ENCODE measurements at regions not wholly inside any gene's neighbourhood (a gene's known extent, or its start where the extent isn't known, plus 50 kb on each side); places are given as distances from the start of the nearest gene placed in this dataset.
A peak's percentile ranks its signal among the peaks of the same experiment; 100 is the strongest.

GRCh38 chr1:219773775-219774174 lies 154.6 kb downstream of the SLC30A10 start:
- TF ChIP-seq CTCF (conservative IDR thresholded peaks at IDR 0.05; ENCODE audit: low read depth, low read length), result no peak
- no peak overlapping the region for H3K4me3 ChIP-seq (ENCODE audit: low read depth, low read length)
- DNase-seq (ENCODE audit: low read depth), result no peak

- no peak for DNase-seq (ENCODE audit: low read depth)
- no peak overlapping the region for H3K4me3 ChIP-seq (ENCODE audit: low read depth, low read length)
- no peak for TF ChIP-seq CTCF (conservative IDR thresholded peaks at IDR 0.05; ENCODE audit: low read depth, low read length)
Measured at GRCh38 chr1:219773110-219773509, 155.2 kb downstream of the SLC30A10 start.

GRCh38 chr1:219772265-219773036 lies 155.9 kb downstream of the SLC30A10 start:
- TF ChIP-seq CTCF (conservative IDR thresholded peaks at IDR 0.05; ENCODE audit: low read depth, low read length), result no peak
- H3K4me3 ChIP-seq (ENCODE audit: low read depth, low read length), result no peak overlapping the region
- no peak for DNase-seq (ENCODE audit: low read depth)

- H3K4me3 ChIP-seq (ENCODE audit: low read depth, low read length), result no peak overlapping the region
- DNase-seq (ENCODE audit: low read depth), result peak; percentile 98
- TF ChIP-seq CTCF (conservative IDR thresholded peaks at IDR 0.05; ENCODE audit: low read depth, low read length), result no peak
Measured at GRCh38 chr1:219771080-219771479, 157.3 kb downstream of the SLC30A10 start.

- no peak for DNase-seq (ENCODE audit: low read depth)
- no peak overlapping the region for H3K4me3 ChIP-seq (ENCODE audit: low read depth, low read length)
- TF ChIP-seq CTCF (conservative IDR thresholded peaks at IDR 0.05; ENCODE audit: low read depth, low read length), result no peak
Measured at GRCh38 chr1:219763321-219763720, 150.4 kb upstream of the ZC3H11B start.

- no peak for DNase-seq (ENCODE audit: low read depth)
- no peak overlapping the region for H3K4me3 ChIP-seq (ENCODE audit: low read depth, low read length)
- TF ChIP-seq CTCF (conservative IDR thresholded peaks at IDR 0.05; ENCODE audit: low read depth, low read length), result no peak
Measured at GRCh38 chr1:219761208-219761860, 148.4 kb upstream of the ZC3H11B start.

- no peak overlapping the region for H3K4me3 ChIP-seq (ENCODE audit: low read depth, low read length)
- no peak for TF ChIP-seq CTCF (conservative IDR thresholded peaks at IDR 0.05; ENCODE audit: low read depth, low read length)
- DNase-seq (ENCODE audit: low read depth), result no peak
Measured at GRCh38 chr1:219759095-219759494, 146.2 kb upstream of the ZC3H11B start.
